Left ventricle myocardium inferior (tissue), 1 donor: ENCODE measurements at regions not wholly inside any gene's neighbourhood (a gene's known extent, or its start where the extent isn't known, plus 50 kb on each side); places are given as distances from the start of the nearest gene placed in this dataset.
"Not testable (repeated sequence)": the region's sequence is repeated elsewhere in the genome, so short reads cannot be mapped to it uniquely, and the experiment has no call there.

Experiments
- DNase-seq: peaks from one replicate; pipeline ENCODE4 v3.0.0-alpha.2; 2020
- H3K27ac ChIP-seq: fragments of 200-600 bp; replicated peaks from 2 replicates; pipeline ENCODE4 v1.8.0; 2021
- H3K27me3 ChIP-seq: fragments of 200-600 bp; 2 replicates; pipeline ENCODE4 v1.8.0; 2021; ENCODE audit warnings: low read depth
- H3K36me3 ChIP-seq: fragments of 200-600 bp; 2 replicates; pipeline ENCODE4 v1.8.0; 2021
- H3K4me1 ChIP-seq: fragments of 200-600 bp; 2 replicates; pipeline ENCODE4 v1.8.0; 2021
- H3K4me3 ChIP-seq: fragments of 200-600 bp; 2 replicates; pipeline ENCODE4 v1.8.0; 2021; ENCODE audit warnings: mild to moderate bottlenecking, moderate library complexity
- H3K9me3 ChIP-seq: fragments of 200-600 bp; replicated peaks from 2 replicates; pipeline ENCODE4 v1.8.0; 2021
- CTCF ChIP-seq: fragments of 200-600 bp; IDR thresholded peaks from 2 replicates; pipeline ENCODE4 v1.8.0; 2021; ENCODE audit warnings: antibody characterized with exemption, mild to moderate bottlenecking, borderline replicate concordance
- intact Hi-C: fragments of 100-400 bp; cut with micrococcal nuclease; formaldehyde crosslinking; loops from one replicate; pipeline ENCODE4 v1.11.0; 2022
- donor health status: DM: no; HTN: yes; CAD: no; lungs with severe emphysema.

- no peak for DNase-seq
- Histone ChIP-seq H3K4me3 (no peak overlapping the region), H3K27me3 (no peaks in the 10 kb centered on the region), H3K27ac (no peak overlapping the region), H3K4me1 (no peaks in the 10 kb centered on the region), H3K9me3 (peaks cover 3% of the 10 kb centered on the region), H3K36me3 (no peaks in the 10 kb centered on the region)
- TF ChIP-seq CTCF = no peak
- intact Hi-C loops = no loop called here
Observed at GRCh38 chr7:79778786-79779770, 325.6 kb upstream of the MAGI2 start.

GRCh38 chr7:79775911-79776310 lies 322.4 kb upstream of the MAGI2 start:
- no peak for TF ChIP-seq CTCF
- H3K9me3 ChIP-seq = no peaks in the 10 kb centered on the region
- no peak overlapping the region for H3K4me3 ChIP-seq
- H3K4me1 ChIP-seq = no peaks in the 10 kb centered on the region
- intact Hi-C loops = no loop called here
- no peak for DNase-seq
- no peaks in the 10 kb centered on the region for H3K27me3 ChIP-seq
- H3K36me3 ChIP-seq = no peaks in the 10 kb centered on the region
- no peak overlapping the region for H3K27ac ChIP-seq

DNA sequence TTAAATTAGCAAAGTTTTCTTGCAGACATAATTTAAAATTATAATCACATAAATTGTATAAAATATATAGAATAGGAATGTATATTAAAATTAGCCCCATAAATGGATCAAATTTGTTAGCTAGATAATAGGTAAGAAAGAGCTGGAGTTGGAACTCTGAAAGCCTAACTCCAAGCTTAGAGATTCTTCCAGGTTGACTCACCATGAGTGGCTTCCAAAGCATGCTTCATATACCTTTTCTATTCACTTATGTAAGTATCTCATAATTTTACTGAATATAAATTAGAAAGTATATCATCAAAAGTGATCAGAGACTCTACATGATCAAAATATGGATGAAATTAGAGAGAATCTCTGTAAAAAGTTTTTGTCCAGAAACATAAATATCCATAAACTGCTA lies 320.7 kb upstream of the MAGI2 start:
- no peaks in the 10 kb centered on the region for H3K9me3 ChIP-seq
- no peak for TF ChIP-seq CTCF

GRCh38 chr7:79770970-79771369 lies 317.5 kb upstream of the MAGI2 start:
- no peaks in the 10 kb centered on the region for H3K36me3 ChIP-seq
- no peak overlapping the region for H3K4me3 ChIP-seq
- no peak for DNase-seq
- no peaks in the 10 kb centered on the region for H3K27me3 ChIP-seq
- no peak overlapping the region for H3K27ac ChIP-seq
- TF ChIP-seq CTCF = no peak
- no peaks in the 10 kb centered on the region for H3K4me1 ChIP-seq
- intact Hi-C loops = no loop called here
- H3K9me3 ChIP-seq = no peaks in the 10 kb centered on the region

More for the DNA sequence above, 320.7 kb upstream of the MAGI2 start:
- DNase-seq = no peak
- H3K4me1 ChIP-seq = no peaks in the 10 kb centered on the region
- intact Hi-C loops = no loop called here
- no peaks in the 10 kb centered on the region for H3K27me3 ChIP-seq
- H3K36me3 ChIP-seq = no peaks in the 10 kb centered on the region
- H3K4me3 ChIP-seq = no peak overlapping the region
- H3K27ac ChIP-seq = no peak overlapping the region

- Histone ChIP-seq H3K27me3 (no peaks in the 10 kb centered on the region), H3K4me3 (no peak overlapping the region), H3K27ac (no peak overlapping the region), H3K36me3 (no peaks in the 10 kb centered on the region), H3K4me1 (no peaks in the 10 kb centered on the region), H3K9me3 (no peaks in the 10 kb centered on the region)
- no peak for TF ChIP-seq CTCF
- DNase-seq = no peak
- intact Hi-C loops = no loop called here
Observed at GRCh38 chr7:79770063-79770462, 316.6 kb upstream of the MAGI2 start.

DNA sequence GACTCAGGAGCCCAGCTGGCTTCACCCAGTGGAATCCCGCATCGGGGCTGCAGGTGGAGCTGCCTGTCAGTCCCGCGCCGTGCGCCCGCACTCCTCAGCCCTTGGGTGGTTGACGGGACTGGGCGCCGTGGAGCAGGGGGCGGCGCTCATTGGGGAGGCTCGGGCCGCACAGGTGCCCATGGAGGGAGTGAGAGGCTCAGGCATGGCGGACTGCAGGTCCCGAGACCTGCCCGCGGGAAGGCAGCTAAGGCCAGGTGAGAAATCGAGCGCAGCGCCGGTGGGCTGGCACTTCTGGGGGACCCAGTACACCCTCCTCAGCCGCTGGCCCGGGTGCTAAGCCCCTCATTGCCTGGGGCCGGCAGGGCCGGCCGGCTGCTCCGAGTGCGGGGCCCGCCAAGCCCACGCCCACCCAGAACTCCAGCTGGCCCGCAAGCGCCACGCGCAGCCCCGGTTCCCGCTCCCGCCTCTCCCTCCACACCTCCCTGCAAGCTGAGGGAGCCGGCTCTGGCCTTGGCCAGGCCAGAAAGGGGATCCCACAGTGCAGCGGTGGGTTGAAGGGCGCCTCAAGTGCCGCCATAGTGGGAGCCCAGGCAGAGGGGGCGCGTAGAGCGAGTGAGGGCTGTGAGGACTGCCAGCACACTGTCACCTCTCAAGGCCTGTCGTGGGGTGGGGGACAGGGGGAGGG lies 314.6 kb upstream of the MAGI2 start:
- H3K27me3 ChIP-seq, H3K9me3 ChIP-seq, intact Hi-C loops, H3K36me3 ChIP-seq, DNase-seq, H3K4me3 ChIP-seq, H3K4me1 ChIP-seq, H3K27ac ChIP-seq: not testable (repeated sequence)

DNA sequence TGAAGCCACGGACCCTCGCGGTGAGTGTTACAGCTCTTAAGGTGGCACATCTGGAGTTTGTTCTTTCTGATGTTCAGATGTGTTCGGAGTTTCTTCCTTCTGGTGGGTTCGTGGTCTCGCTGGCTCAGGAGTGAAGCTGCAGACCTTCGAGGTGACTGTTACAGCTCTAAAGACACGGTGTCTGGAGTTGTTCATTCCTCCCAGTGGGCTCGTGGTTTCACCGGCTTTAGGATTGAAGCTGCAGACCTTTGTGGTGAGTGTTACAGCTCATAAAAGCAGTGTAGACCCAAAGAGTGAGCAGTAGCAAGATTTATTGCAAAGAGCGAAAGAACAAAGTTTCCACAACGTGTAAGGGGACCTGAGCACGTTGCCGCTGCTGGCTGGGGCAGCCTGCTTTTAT lies 313.7 kb upstream of the MAGI2 start:
- H3K27me3 ChIP-seq, H3K4me3 ChIP-seq, H3K9me3 ChIP-seq, intact Hi-C loops, H3K27ac ChIP-seq, H3K36me3 ChIP-seq, DNase-seq, H3K4me1 ChIP-seq: not testable (repeated sequence)
